Neuronal stem cell (in vitro differentiated cells): ENCODE measurements at regions not wholly inside any gene's neighbourhood (a gene's known extent, or its start where the extent isn't known, plus 50 kb on each side); places are given as distances from the start of the nearest gene placed in this dataset.

Source experiments
- DNase-seq: peaks from one replicate; pipeline ENCODE4 v3.0.0-alpha.2; 2013; ENCODE audit warnings: low spot score
- H2AFZ ChIP-seq: one replicate; pipeline ENCODE4 v1.6.1; 2013; ENCODE audit warnings: mild to moderate bottlenecking, low read length, inconsistent platforms
- H2AK5ac ChIP-seq: 2 replicates; pipeline ENCODE4 v1.6.1; 2013; ENCODE audit warnings: low read depth, mild to moderate bottlenecking, inconsistent platforms, low read length, moderate library complexity, mixed read lengths
- H2BK120ac ChIP-seq: 2 replicates; pipeline ENCODE4 v1.6.1; 2013; ENCODE audit warnings: low read depth, mild to moderate bottlenecking, inconsistent platforms, low read length, moderate library complexity, mixed read lengths
- H2BK12ac ChIP-seq: one replicate; pipeline ENCODE4 v1.6.1; 2013; ENCODE audit warnings: low read length, inconsistent platforms
- H2BK15ac ChIP-seq: 2 replicates; pipeline ENCODE4 v1.6.1; 2013; ENCODE audit warnings: mild to moderate bottlenecking, low read length, inconsistent platforms, mixed read lengths
- H2BK5ac ChIP-seq: one replicate; pipeline ENCODE4 v1.6.1; 2013; ENCODE audit warnings: inconsistent platforms, mild to moderate bottlenecking, low read length, moderate library complexity
- H3K14ac ChIP-seq: one replicate; pipeline ENCODE4 v1.6.1; 2013; ENCODE audit warnings: low read length, inconsistent platforms
- H3K18ac ChIP-seq: 2 replicates; pipeline ENCODE4 v1.6.1; 2013; ENCODE audit warnings: low read length, inconsistent platforms
- H3K23ac ChIP-seq: 2 replicates; pipeline ENCODE4 v1.6.1; 2013; ENCODE audit warnings: low read depth, mild to moderate bottlenecking, mixed read lengths, low read length, inconsistent platforms; ENCODE audit not compliant: poor library complexity
- H3K27ac ChIP-seq: replicated peaks from 3 replicates; pipeline ENCODE4 v1.5.1; 2013; ENCODE audit warnings: low read length, inconsistent platforms
- H3K27me3 ChIP-seq, 3 experiments: 2 replicates each; pipeline ENCODE4 v1.6.1; 2013; ENCODE audit warnings: low read length in 3 of 3, mild to moderate bottlenecking in 2 of 3, inconsistent platforms in 1 of 3, low read depth in 1 of 3, mixed read lengths in 1 of 3, moderate library complexity in 1 of 3; ENCODE audit not compliant: control insufficient read depth in 3 of 3, insufficient read depth in 3 of 3
- H3K36me3 ChIP-seq, 2 donors: replicated peaks in 1 of 2; 2 replicates each; pipeline ENCODE4 v1.6.1; 2013; ENCODE audit warnings: low read length in 2 of 2; ENCODE audit not compliant: control insufficient read depth in 2 of 2, insufficient read depth in 2 of 2
- H3K4ac ChIP-seq: 2 replicates; pipeline ENCODE4 v1.6.1; 2013; ENCODE audit warnings: inconsistent platforms, mild to moderate bottlenecking, low read length, moderate library complexity
- H3K4me1 ChIP-seq, 2 donors: 1 replicate in 1 of 2; 2 replicates in 1 of 2; pipeline ENCODE4 v1.6.1; 2013; ENCODE audit warnings: low read length in 2 of 2, low read depth in 1 of 2; ENCODE audit not compliant: control insufficient read depth in 2 of 2, insufficient read depth in 1 of 2
- H3K4me2 ChIP-seq: one replicate; pipeline ENCODE4 v1.6.1; 2013; ENCODE audit warnings: mild to moderate bottlenecking, low read length, inconsistent platforms; ENCODE audit not compliant: insufficient read depth, poor library complexity, severe bottlenecking
- H3K4me3 ChIP-seq, 2 donors: 2 replicates each; pipeline ENCODE4 v1.5.1; 2013; ENCODE audit warnings: low read length in 2 of 2, mild to moderate bottlenecking in 2 of 2, inconsistent platforms in 1 of 2, moderate library complexity in 1 of 2
- H3K79me1 ChIP-seq: one replicate; pipeline ENCODE4 v1.6.1; 2013; ENCODE audit warnings: low read depth, mild to moderate bottlenecking, inconsistent platforms, low read length, moderate library complexity
- H3K9ac ChIP-seq: one replicate; pipeline ENCODE4 v1.6.1; 2013; ENCODE audit warnings: mild to moderate bottlenecking, low read depth, low read length, inconsistent platforms; ENCODE audit not compliant: poor library complexity
- H3K9me3 ChIP-seq, 2 donors: replicated peaks in 1 of 2; 2 replicates each; pipeline versions ENCODE3 to v1.6.1; 2013; ENCODE audit warnings: low read length in 2 of 2, mild to moderate bottlenecking in 2 of 2, inconsistent platforms in 1 of 2, low read depth in 1 of 2, mixed read lengths in 1 of 2, moderate library complexity in 1 of 2; ENCODE audit not compliant: control insufficient read depth in 2 of 2, insufficient read depth in 1 of 2
- H4K8ac ChIP-seq: one replicate; pipeline ENCODE4 v1.6.1; 2013; ENCODE audit warnings: low read depth, mild to moderate bottlenecking, inconsistent platforms, low read length, moderate library complexity
- H4K91ac ChIP-seq: one replicate; pipeline ENCODE4 v1.6.1; 2013; ENCODE audit warnings: low read length, low read depth, mild to moderate bottlenecking, inconsistent platforms; ENCODE audit not compliant: poor library complexity
- WGBS, 2 donors: extraction: QIAGEN DNeasy Blood & Tissue Kit; methylation state at CpG; one replicate each; pipeline ENCODE4 v1.1.7; 2013; ENCODE audit warnings: missing lambda C conversion rate in 2 of 2, mixed read lengths in 1 of 2; ENCODE audit not compliant: insufficient read length in 2 of 2, insufficient replicate concordance in 1 of 2; ENCODE audit errors: extremely low coverage in 2 of 2; 5-methylcytosine and 5-hydroxymethylcytosine counted together

DNA sequence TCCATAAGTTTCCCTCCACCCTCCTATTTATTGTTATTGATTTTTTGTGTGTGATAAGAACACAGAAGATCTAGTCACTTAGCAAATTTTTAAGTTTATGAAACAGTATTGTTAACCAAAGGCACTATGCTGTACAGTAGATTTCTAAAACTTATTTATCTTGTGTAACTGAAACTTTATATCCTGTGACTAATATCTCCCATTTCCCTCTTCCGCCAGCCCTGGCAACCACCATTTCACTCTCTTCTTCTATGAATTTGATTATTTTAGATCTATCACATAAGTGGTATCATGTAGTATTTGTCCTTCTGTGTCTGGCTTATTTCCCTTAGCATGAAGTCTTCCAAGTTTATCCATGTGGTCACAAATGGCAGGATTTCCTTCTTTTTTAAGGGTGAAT lies 144.3 kb upstream of the INHBA start:
- no peak overlapping the region for H2BK120ac ChIP-seq
- H3K4me1 ChIP-seq = no peaks in the 10 kb centered on the region
- no peaks in the 10 kb centered on the region for H3K9me3 ChIP-seq
- H3K4me2 ChIP-seq = no peak overlapping the region
- no peak overlapping the region for H4K8ac ChIP-seq
- H2BK5ac ChIP-seq = no peak overlapping the region
- no peak overlapping the region for H3K4me3 ChIP-seq
- no peak overlapping the region for H2AK5ac ChIP-seq
- H3K79me1 ChIP-seq = no peaks in the 10 kb centered on the region
- no peaks in the 10 kb centered on the region for H3K27me3 ChIP-seq
- no peak overlapping the region for H4K91ac ChIP-seq
- H3K18ac ChIP-seq = no peak overlapping the region
- no peak overlapping the region for H2AFZ ChIP-seq
- H3K23ac ChIP-seq = no peak overlapping the region
- H3K27ac ChIP-seq = no peak overlapping the region
- H2BK12ac ChIP-seq = no peak overlapping the region
- WGBS, 2 donors = no CpG with 5 or more reads among the region's 1 CpG
- no peak overlapping the region for H2BK15ac ChIP-seq
- H3K9ac ChIP-seq = no peak overlapping the region
- DNase-seq = no peak
- no peak overlapping the region for H3K4ac ChIP-seq
- no peak overlapping the region for H3K14ac ChIP-seq
- no peaks in the 10 kb centered on the region for H3K36me3 ChIP-seq

DNA sequence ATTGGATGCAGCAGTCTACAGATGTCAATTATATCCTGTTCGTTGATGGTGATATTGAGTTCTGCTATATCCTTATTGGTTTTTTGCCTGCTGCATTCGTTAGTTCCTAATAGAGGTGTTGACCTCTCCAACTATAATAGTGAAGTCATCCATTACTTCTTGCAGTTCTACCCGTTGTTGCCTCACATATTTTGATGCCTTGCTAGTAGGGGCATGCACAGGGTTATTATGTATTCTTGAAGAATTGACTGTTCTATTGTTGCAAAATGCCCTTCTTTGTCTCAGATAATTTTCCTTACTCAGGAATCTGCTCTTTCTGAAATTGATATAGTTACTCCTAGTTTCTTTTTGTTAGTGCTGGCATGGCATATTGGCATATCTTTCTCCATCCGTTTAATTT lies 140.1 kb upstream of the INHBA start:
- Histone ChIP-seq H2AFZ (no peak overlapping the region), H3K4ac (no peak overlapping the region), H3K14ac (no peak overlapping the region), H2BK15ac (no peak overlapping the region), H3K18ac (no peak overlapping the region), H3K27me3 (no peaks in the 10 kb centered on the region), H4K8ac (no peak overlapping the region), H3K9ac (no peak overlapping the region), H2AK5ac (no peak overlapping the region), H3K79me1 (no peaks in the 10 kb centered on the region), H2BK120ac (no peak overlapping the region), H3K4me3 (no peak overlapping the region), H2BK5ac (no peak overlapping the region), H3K23ac (no peak overlapping the region), H3K9me3 (no peaks in the 10 kb centered on the region), H3K36me3 (no peaks in the 10 kb centered on the region), H2BK12ac (no peak overlapping the region), H3K27ac (no peak overlapping the region), H3K4me1 (no peaks in the 10 kb centered on the region), H3K4me2 (no peak overlapping the region), H4K91ac (no peak overlapping the region)
- DNase-seq = no peak
- WGBS, 2 donors = no CpG with 5 or more reads among the region's 4 CpGs

DNA sequence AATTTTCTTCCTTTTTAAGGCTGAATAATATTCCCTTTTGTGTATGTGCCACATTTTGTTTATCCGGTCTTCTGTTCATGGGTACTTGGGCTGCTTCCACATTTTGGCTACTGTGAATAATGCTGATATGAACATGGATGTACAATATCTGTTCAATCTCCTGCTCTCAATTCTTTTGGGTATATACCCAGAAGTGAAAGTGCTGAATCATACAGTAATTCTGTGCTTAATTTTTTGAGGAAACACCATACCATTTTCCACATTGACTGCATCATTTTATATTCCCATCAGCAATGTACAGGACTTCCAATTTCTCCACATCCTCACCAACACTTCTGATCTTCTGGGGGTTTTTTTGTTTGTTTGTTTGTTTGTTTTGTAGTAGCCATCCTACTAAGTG lies 135.0 kb upstream of the INHBA start:
- Histone ChIP-seq H3K4ac (no peak overlapping the region), H3K9ac (no peak overlapping the region), H2BK15ac (no peak overlapping the region), H2BK12ac (no peak overlapping the region), H3K4me1 (no peaks in the 10 kb centered on the region), H3K9me3 (no peaks in the 10 kb centered on the region), H3K27me3 (peaks cover 0 to 3% (median 0%) of the 10 kb centered on the region in 3 experiments), H2AK5ac (no peak overlapping the region), H4K91ac (no peak overlapping the region), H3K4me3 (no peak overlapping the region), H3K23ac (no peak overlapping the region), H3K36me3 (no peaks in the 10 kb centered on the region), H2BK5ac (no peak overlapping the region), H3K4me2 (no peak overlapping the region), H2BK120ac (no peak overlapping the region), H3K14ac (no peak overlapping the region), H3K79me1 (no peaks in the 10 kb centered on the region), H2AFZ (no peak overlapping the region), H3K18ac (no peak overlapping the region), H3K27ac (no peak overlapping the region), H4K8ac (no peak overlapping the region)
- WGBS, 2 donors = no CpG with 5 or more reads among the region's 1 CpG
- DNase-seq = no peak

DNA sequence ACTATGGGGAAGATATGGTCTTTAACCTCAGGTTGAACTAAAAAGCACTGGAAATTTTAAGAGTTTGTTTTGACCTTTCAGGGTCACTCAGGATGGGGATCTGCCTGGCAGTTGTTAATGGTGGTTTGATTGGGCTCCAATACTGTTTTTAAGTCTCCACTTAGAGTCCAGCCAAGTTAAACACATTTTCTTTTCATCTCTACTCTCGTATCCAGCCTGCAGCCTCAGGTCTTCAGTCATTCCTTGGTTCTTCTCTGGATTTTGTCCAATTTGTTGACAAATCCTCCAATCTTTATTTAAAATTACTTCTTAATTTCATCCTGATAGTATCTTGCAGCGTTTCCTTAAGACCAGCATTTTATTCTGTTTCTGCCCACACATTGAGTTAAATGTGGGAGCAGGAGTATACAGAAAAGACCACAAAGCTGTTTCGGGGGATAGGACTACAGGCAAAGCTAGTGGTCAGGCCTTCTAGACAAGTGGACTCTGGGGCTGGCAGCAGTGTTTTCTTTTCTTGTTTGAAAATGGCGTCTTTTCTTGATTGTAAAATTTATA lies 133.2 kb upstream of the INHBA start:
- no CpG with 5 or more reads among the region's 4 CpGs for WGBS, 2 donors
- no peak overlapping the region for H3K4me3 ChIP-seq

More for the DNA sequence above, 133.2 kb upstream of the INHBA start:
- Histone ChIP-seq H3K27ac (no peak overlapping the region), H2AK5ac (no peak overlapping the region), H3K36me3 (no peaks in the 10 kb centered on the region), H4K91ac (no peak overlapping the region), H2BK15ac (no peak overlapping the region), H3K79me1 (no peaks in the 10 kb centered on the region), H2BK5ac (no peak overlapping the region), H2AFZ (no peak overlapping the region), H3K18ac (no peak overlapping the region), H2BK120ac (no peak overlapping the region), H2BK12ac (no peak overlapping the region), H3K14ac (no peak overlapping the region), H3K23ac (no peak overlapping the region), H3K27me3 (peaks cover 0 to 3% (median 0%) of the 10 kb centered on the region in 3 experiments), H3K4me1 (no peaks in the 10 kb centered on the region), H4K8ac (no peak overlapping the region), H3K9ac (no peak overlapping the region), H3K4ac (no peak overlapping the region), H3K9me3 (peaks cover 0 to 3% of the 10 kb centered on the region in 2 donors), H3K4me2 (no peak overlapping the region)
- DNase-seq = no peak
